Neural cell (in vitro differentiated cells): ENCODE measurements at regions not wholly inside any gene's neighbourhood (a gene's known extent, or its start where the extent isn't known, plus 50 kb on each side); places are given as distances from the start of the nearest gene placed in this dataset.

ENCODE experiments used
- H2AFZ ChIP-seq: fragments of 200-600, 300-800 bp; sonication (generic), shearing (Covaris generic); 2 replicates; pipeline ENCODE4 v1.6.0; 2014; ENCODE audit warnings: low read depth, mild to moderate bottlenecking, antibody characterized with exemption, low read length, moderate library complexity
- H3F3A ChIP-seq: fragments of 200-600 bp; shearing (Covaris generic); 2 replicates; pipeline ENCODE4 v1.6.1; 2016; ENCODE audit warnings: mild to moderate bottlenecking, moderate library complexity, mixed read lengths, antibody characterized with exemption, low read length; ENCODE audit not compliant: insufficient read depth, poor library complexity, severe bottlenecking
- H3K27ac ChIP-seq: fragments of 200-600, 300-800 bp; sonication (generic), shearing (Covaris generic); 2 replicates; pipeline ENCODE4 v1.5.1; 2014; ENCODE audit warnings: mild to moderate bottlenecking, low read length, moderate library complexity
- H3K27me3 ChIP-seq: fragments of 300-800, 200-600 bp; sonication (generic), shearing (Covaris generic); 2 replicates; pipeline ENCODE4 v1.6.0; 2014; ENCODE audit warnings: mild to moderate bottlenecking, low read depth, low read length, moderate library complexity; ENCODE audit not compliant: insufficient read depth
- H3K36me3 ChIP-seq: fragments of 300-800, 200-600 bp; sonication (generic), shearing (Covaris generic); 2 replicates; pipeline ENCODE4 v1.5.1; 2014; ENCODE audit warnings: mild to moderate bottlenecking, antibody characterized with exemption, low read length, moderate library complexity; ENCODE audit not compliant: insufficient read depth
- H3K4me2 ChIP-seq: fragments of 300-800, 200-600 bp; sonication (generic), shearing (Covaris generic); 2 replicates; pipeline ENCODE4 v1.6.0; 2014; ENCODE audit warnings: mild to moderate bottlenecking, low read length
- H3K4me3 ChIP-seq: fragments of 300-800, 200-600 bp; sonication (generic), shearing (Covaris generic); 2 replicates; pipeline ENCODE4 v1.5.1; 2014; ENCODE audit warnings: mild to moderate bottlenecking, low read length, moderate library complexity
- H3K79me2 ChIP-seq: fragments of 200-600 bp; shearing (Covaris generic); replicated peaks from 2 replicates; pipeline ENCODE4 v1.6.0; 2014; ENCODE audit warnings: mild to moderate bottlenecking, low read length, moderate library complexity; ENCODE audit not compliant: insufficient read depth
- H3K9ac ChIP-seq: fragments of 300-800, 200-600 bp; sonication (generic), shearing (Covaris generic); 2 replicates; pipeline ENCODE4 v1.6.1; 2016; ENCODE audit warnings: mild to moderate bottlenecking, low read length, mixed read lengths
- H3K9me2 ChIP-seq: fragments of 200-600 bp; shearing (Covaris generic); 2 replicates; pipeline ENCODE4 v1.6.1; 2016; ENCODE audit warnings: mild to moderate bottlenecking, low read length, mixed read lengths; ENCODE audit not compliant: insufficient read depth
- H3K9me3 ChIP-seq: fragments of 200-600, 300-800 bp; sonication (generic), shearing (Covaris generic); 2 replicates; pipeline ENCODE4 v1.6.1; 2016; ENCODE audit warnings: mild to moderate bottlenecking, mixed run types, low read length, moderate library complexity, mixed read lengths
- H4K20me1 ChIP-seq: fragments of 200-600 bp; shearing (Covaris generic); 2 replicates; pipeline ENCODE4 v1.6.1; 2016; ENCODE audit warnings: mild to moderate bottlenecking, mixed run types; ENCODE audit not compliant: insufficient read depth
- CTCF ChIP-seq: fragments of 450-650 bp; IDR thresholded peaks from 2 replicates; pipeline ENCODE4 v1.5.1; 2014; ENCODE audit warnings: antibody characterized with exemption, mild to moderate bottlenecking, moderate library complexity; ENCODE audit not compliant: poor library complexity, severe bottlenecking
- EP300 ChIP-seq: fragments of 450-650 bp; conservative IDR thresholded peaks from 2 replicates; pipeline ENCODE4 v1.6.1; 2014; ENCODE audit warnings: antibody characterized with exemption, mild to moderate bottlenecking, moderate library complexity; ENCODE audit not compliant: poor library complexity, severe bottlenecking
- EZH2 ChIP-seq: fragments of 200-600, 300-800 bp; shearing (Covaris generic), sonication (generic); IDR thresholded peaks from 2 replicates; pipeline ENCODE4 v1.6.1; 2014; ENCODE audit warnings: antibody characterized with exemption, low read length, borderline replicate concordance, mild to moderate bottlenecking; ENCODE audit not compliant: insufficient read depth, poor library complexity, severe bottlenecking
- MXI1 ChIP-seq: fragments of 450-650 bp; conservative IDR thresholded peaks from 2 replicates; pipeline ENCODE4 v1.6.1; 2014; ENCODE audit warnings: antibody characterized with exemption, mild to moderate bottlenecking; ENCODE audit not compliant: poor library complexity, severe bottlenecking
- POLR2AphosphoS5 ChIP-seq: IDR thresholded peaks from 2 replicates; pipeline ENCODE4 v1.6.1; 2012
- RAD21 ChIP-seq: fragments of 450-650 bp; conservative IDR thresholded peaks from 2 replicates; pipeline ENCODE4 v1.6.1; 2014; ENCODE audit warnings: antibody characterized with exemption, mild to moderate bottlenecking, moderate library complexity
- REST ChIP-seq: IDR thresholded peaks from 2 replicates; pipeline ENCODE4 v1.6.1; 2012; ENCODE audit warnings: borderline replicate concordance
- SMC3 ChIP-seq: fragments of 450-650 bp; conservative IDR thresholded peaks from 2 replicates; pipeline ENCODE4 v1.6.1; 2014; ENCODE audit warnings: antibody characterized with exemption, mild to moderate bottlenecking, moderate library complexity; ENCODE audit not compliant: poor library complexity
- TAF1 ChIP-seq: IDR thresholded peaks from 2 replicates; pipeline ENCODE4 v1.6.1; 2012; ENCODE audit warnings: low read depth

- TF ChIP-seq TAF1 (no peak), EZH2 (no peak), SMC3 (no peak), MXI1 (no peak)
- Histone ChIP-seq H3K27ac (no peak overlapping the region), H3K36me3 (no peaks in the 10 kb centered on the region), H3K9me3 (no peaks in the 10 kb centered on the region), H3K79me2 (no peaks in the 10 kb centered on the region), H3K27me3 (no peaks in the 10 kb centered on the region), H2AFZ (no peak overlapping the region), H3F3A (no peaks in the 10 kb centered on the region), H3K4me2 (no peak overlapping the region), H3K9me2 (no peaks in the 10 kb centered on the region), H3K9ac (no peak overlapping the region), H4K20me1 (no peaks in the 10 kb centered on the region), H3K4me3 (no peak overlapping the region)
These were observed 1142.7 kb downstream of the CNTNAP5 start for GRCh38 chr2:125167820-125168219.

GRCh38 chr2:125168442-125168841 lies 1143.4 kb downstream of the CNTNAP5 start:
- Histone ChIP-seq H3K4me2 (no peak overlapping the region), H3K9me2 (no peaks in the 10 kb centered on the region), H3K79me2 (no peaks in the 10 kb centered on the region), H3K9me3 (no peaks in the 10 kb centered on the region), H3K9ac (no peak overlapping the region), H3K27ac (no peak overlapping the region), H3F3A (no peaks in the 10 kb centered on the region), H3K27me3 (no peaks in the 10 kb centered on the region), H4K20me1 (no peaks in the 10 kb centered on the region), H2AFZ (no peak overlapping the region), H3K36me3 (no peaks in the 10 kb centered on the region), H3K4me3 (no peak overlapping the region)
- TF ChIP-seq EP300 (no peak), MXI1 (no peak), POLR2AphosphoS5 (no peak), TAF1 (no peak), EZH2 (no peak), SMC3 (no peak), CTCF (no peak), REST (no peak), RAD21 (no peak)
